Ureter (tissue), 1 donor: ENCODE measurements at regions not wholly inside any gene's neighbourhood (a gene's known extent, or its start where the extent isn't known, plus 50 kb on each side); places are given as distances from the start of the nearest gene placed in this dataset.

ENCODE experiments used
- DNase-seq: peaks from one replicate; pipeline ENCODE4 v3.0.0-alpha.2; 2020; ENCODE audit warnings: low spot score
- donor health status: DM: yes; HTN: yes; CAD: no.

GRCh38 chrX:107502316-107502715 lies 52.9 kb downstream of the FRMPD3 start:
- DNase-seq = no peak

DNA sequence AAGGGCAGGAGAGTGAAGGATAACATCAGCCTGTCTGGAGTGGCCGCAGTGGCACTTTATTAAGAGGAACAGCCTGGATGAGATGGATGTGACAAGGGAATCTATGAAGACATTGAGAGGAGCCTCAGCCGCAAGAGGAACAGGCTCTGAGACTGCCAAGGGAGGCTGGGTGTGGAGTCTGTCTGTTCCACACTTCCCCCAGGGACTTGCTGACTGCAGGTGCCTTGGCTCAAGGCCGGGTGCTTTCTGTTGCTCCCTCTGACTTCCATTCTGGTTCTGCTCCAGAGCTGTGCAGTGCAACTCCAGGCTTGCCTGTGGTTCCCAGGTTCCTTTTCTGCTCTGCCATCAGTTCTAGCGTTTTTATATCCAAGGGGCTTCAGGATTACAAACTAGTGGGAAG lies 54.6 kb downstream of the FRMPD3 start:
- DNase-seq = no peak

- DNase-seq = no peak
Observed at GRCh38 chrX:107505223-107505622, 55.8 kb downstream of the FRMPD3 start.

DNA sequence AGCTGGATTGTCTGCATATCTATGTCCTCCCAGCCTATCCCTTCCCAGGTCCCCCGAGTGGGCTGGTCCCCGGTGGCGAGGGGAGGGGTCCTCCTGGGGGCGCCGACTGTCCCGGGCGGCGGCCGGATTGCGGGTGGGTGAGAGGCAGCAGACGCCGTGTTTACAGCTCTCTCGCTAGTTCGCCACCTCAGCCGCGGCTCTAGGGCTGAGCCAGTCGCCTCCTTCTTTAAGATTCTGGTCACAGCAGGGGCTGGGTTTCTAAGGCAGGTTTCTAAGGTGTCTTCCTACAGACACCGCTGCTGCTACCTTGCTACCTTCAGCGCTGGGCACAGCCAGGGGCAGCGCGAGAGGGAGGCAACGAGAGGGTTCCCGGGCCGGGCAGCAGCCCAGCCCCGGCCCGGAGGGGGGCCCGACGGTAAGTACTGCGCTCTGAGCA lies 57.2 kb downstream of the FRMPD3 start:
- no peak for DNase-seq

GRCh38 chrX:107507093-107507743 lies 57.8 kb downstream of the FRMPD3 start:
- DNase-seq = no peak

GRCh38 chrX:107507744-107508117 lies 58.3 kb downstream of the FRMPD3 start:
- no peak for DNase-seq

GRCh38 chrX:107508925-107509324 lies 59.5 kb downstream of the FRMPD3 start:
- DNase-seq = no peak

DNA sequence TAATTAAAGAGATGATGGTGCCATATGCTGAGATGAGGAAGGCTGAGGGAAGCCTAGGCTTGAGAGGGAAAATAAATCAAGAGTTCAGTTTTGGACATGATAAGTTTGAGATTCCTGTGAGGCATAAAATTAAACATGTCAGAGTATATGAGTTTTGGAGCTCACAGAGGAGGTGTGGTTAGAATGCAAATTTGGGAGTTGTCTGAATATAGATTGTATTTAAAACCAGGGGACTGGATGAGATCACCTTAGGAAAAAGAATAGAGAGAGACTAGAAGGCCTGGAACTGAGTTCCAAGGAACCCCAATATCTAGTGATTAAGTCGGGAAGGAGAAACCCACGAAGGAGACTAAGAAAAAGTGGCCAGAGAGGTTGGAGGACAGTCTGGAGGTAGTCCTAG lies 65.5 kb downstream of the FRMPD3 start:
- no peak for DNase-seq

DNA sequence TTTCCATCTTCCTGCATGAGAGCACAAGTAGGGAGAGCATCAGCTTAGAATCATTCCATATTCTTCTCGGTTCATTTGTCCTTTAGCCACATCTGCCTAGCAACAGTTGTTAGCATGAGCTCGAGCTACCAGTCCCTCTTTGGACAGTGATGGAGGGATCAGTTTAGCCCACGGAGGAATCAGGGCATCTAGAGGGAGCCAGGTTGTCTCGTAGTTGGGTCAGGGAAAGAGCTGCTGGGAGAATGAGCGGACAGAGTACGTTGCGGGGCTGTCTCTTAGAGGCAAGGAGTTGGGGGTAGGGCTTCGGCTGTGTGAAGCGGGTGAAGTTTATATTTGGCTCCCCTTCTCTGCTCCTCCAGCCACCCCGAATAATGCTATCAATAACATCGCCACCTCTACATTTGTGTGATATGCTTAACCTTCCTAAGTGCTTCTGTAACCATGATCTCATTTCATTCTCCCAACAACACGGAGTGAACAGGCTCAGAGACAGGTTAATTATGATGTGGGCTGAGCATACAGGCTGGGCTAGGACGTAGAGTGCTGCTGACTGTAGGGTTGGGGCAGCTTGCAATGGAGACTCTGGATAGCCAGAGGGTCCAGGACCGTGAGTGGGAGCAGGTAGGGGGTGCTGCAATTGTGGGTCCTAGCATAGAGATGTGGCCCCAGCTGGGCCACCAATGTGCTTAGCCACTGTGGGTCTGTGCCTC lies 72.6 kb downstream of the FRMPD3 start:
- no peak for DNase-seq

GRCh38 chrX:107522901-107523300 lies 73.4 kb downstream of the FRMPD3 start:
- no peak for DNase-seq

DNA sequence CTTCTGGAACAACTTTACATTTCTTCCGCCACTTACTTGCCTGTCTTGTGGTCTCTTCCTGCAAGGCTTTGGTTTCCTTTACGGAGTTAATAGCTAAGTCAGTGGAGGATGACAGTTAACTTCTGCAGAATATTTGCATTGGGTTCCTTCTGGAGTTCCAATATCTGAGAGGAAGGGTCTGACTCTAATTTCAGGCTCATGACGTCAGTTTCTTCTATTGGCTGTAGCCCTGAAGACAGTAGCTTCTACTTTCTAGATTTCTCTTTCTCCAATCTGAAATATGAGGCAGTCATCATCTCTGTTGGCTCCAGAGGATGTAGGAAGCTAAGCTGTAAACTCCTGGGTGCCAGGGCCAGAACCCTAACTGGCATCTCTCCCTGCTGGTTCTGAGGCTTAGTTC lies 76.7 kb downstream of the FRMPD3 start:
- no peak for DNase-seq

- no peak for DNase-seq
Observed at GRCh38 chrX:107530141-107530540, 80.7 kb downstream of the FRMPD3 start.

GRCh38 chrX:107537815-107538214 lies 88.4 kb downstream of the FRMPD3 start:
- DNase-seq = peak; percentile 45

DNA sequence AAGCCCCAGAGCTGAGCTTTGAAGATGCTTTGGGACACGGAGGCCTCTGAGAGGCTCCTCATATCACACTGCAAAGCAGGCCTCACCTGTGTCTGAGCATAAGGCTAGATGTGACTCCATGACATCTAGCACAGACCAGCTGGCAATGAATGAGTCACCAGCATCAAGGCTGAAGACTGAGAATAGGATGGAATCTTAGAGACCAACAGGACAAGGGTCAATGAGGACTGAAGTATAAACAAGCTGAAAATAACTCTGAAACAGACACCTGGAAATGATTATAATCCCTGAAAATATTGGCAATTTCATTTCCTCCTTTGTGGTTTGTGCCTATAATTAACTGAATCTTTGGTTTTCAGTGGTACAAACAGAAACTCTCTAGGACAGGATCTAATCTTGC lies 87.1 kb upstream of the PRPS1 start:
- DNase-seq = no peak

- no peak for DNase-seq
Observed at GRCh38 chrX:107542040-107542439, 86.3 kb upstream of the PRPS1 start.

- DNase-seq = no peak
Observed at GRCh38 chrX:107542500-107542899, 85.8 kb upstream of the PRPS1 start.

DNA sequence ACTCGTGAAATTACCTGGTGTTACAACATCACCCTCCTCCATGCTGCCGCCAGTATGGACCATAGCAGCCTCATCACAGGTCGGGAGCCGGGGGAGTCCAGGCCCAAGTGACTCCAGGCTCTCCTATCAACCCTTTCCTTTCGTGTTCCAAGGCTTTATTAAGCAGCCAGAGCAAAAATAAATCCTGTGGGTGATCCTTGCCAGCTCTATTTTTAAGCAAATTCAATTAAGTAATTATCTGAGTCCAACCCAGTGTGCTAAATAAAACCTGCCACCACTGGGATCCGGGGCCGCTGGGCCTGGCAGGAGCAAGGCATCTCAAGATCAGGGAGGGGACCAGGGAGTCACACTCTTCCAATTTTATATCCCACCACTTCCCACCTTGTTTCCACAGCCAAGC lies 80.7 kb upstream of the PRPS1 start:
- DNase-seq = no peak

DNA sequence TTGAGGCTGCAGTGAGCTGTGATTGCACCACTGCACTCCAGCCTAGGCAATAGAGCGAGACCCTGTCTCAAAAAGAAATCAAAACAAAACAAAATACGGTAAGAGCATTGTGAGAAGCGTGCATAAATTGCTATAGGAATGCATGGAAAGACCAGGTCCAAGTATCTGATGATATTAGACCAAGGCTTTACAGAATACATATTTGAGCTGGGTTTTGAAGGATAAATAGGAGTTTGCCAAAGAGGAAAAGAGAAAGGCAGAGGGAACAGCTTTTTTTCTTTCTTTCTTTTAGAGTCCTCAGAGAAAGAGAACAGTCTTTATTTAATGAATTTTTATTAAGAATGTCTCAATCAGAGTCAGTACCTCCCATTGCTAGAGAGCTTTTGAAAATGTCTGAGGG lies 79.5 kb upstream of the PRPS1 start:
- no peak for DNase-seq

DNA sequence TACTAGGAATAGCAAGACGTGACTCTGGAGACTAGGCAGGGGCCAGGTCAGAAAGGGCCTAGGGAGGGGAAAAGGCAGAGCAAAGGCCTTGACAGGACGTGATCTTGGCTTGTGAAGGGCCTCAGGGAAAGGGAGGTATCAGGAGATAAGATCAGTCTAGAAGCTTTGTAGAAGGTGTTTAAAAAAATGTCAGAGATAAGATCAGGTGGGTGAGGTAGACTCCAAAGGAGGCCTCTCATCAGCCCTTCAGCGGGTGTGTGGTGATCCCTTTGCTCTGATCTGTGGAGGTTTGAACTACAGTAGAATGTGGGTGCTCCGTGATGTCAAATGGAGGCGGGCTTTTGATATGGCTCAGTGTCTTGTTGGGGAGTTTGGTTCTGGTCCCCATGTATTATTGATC lies 78.8 kb upstream of the PRPS1 start:
- no peak for DNase-seq

DNA sequence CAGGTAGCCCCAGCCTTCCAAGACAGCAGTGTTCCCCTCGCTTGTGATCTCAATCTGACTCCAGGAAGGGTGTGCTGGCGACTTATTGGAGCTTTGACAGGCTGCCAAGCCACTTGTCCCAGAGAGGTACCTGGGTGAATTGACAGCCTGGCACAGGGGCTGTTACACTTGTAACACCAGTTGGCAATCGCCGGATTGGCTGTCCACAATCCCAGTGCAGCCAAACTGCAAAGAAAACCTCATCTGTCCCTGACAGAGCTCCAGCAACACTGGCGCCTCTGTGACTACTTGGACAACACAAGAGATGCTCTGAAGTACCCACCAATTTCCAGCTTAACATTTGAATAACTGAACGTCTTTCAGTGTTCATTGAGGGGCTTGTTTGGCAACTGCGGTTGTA lies 76.8 kb upstream of the PRPS1 start:
- no peak for DNase-seq

- no peak for DNase-seq
Observed at GRCh38 chrX:107552930-107553329, 75.4 kb upstream of the PRPS1 start.

GRCh38 chrX:107556967-107557366 lies 71.3 kb upstream of the PRPS1 start:
- DNase-seq = no peak

DNA sequence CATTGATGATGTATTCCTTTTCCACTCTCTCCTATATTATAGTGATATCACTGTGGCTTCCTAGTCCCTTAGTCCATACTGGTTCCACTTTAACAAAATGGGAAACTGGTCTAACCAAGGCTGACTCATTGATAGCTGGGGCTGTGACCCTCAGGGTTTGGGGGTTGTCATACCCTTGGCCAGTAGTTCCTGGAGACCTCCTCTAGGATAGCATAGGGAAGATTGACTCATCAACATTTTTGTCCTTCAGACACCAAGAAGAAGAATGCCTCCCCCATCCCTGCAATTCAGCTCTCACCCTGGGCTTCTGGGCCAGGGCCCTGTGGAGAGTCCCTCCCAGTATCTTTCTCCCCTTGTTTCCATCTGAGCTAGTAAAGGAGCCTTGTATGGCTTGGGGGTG lies 68.8 kb upstream of the PRPS1 start:
- DNase-seq = no peak

DNA sequence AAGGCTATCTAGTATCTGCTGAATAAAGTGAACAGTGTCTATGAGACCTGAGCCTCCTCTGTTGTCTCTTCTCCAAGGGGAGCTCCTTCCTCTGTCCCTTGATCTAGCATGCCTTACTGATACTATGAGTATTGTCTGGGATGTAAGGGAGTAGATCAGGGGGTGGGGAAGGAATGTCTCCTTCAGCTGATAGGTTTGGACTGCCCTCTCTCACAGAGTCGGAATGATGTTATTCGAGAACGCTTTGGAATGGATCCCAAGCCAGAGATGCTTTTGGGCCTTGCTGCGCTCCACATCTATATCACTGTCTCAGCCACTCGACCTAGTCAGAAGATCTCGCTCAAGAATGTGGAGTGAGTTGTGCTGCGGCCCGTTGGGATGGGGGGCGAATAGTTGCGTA lies 68.3 kb upstream of the PRPS1 start:
- no peak for DNase-seq
